OCI-LY7 (cell line): ENCODE measurements at regions not wholly inside any gene's neighbourhood (a gene's known extent, or its start where the extent isn't known, plus 50 kb on each side); places are given as distances from the start of the nearest gene placed in this dataset.

Experiments
- CTCF ChIP-seq: fragments of 200-600 bp; sonication (generic); conservative IDR thresholded peaks from 2 replicates; pipeline ENCODE4 v1.5.1; 2014; ENCODE audit warnings: mild to moderate bottlenecking, antibody characterized with exemption, low read length, moderate library complexity, mixed read lengths
- EZH2phosphoT487 ChIP-seq: fragments of 200-600 bp; sonication (generic); IDR thresholded peaks from 2 replicates; pipeline ENCODE4 v1.6.1; 2018; ENCODE audit warnings: low read depth, borderline replicate concordance, mild to moderate bottlenecking, mixed run types, antibody characterized with exemption, low read length, moderate library complexity, mixed read lengths

GRCh38 chr4:165678236-165678935 lies 194.7 kb upstream of the TLL1 start:
- TF ChIP-seq CTCF = no peak
- no peak for TF ChIP-seq EZH2phosphoT487
